HG02798 (cell line): ENCODE measurements at regions not wholly inside any gene's neighbourhood (a gene's known extent, or its start where the extent isn't known, plus 50 kb on each side); places are given as distances from the start of the nearest gene placed in this dataset.

Experiments
- ATAC-seq: cut with Tn5 transposase; IDR thresholded peaks from one replicate; pipeline ENCODE4 v1.9.1; 2021; ENCODE audit warnings: mild to moderate bottlenecking; ENCODE audit not compliant: unreplicated experiment, poor library complexity

- ATAC-seq = no peak
Observed at GRCh38 chr7:84363741-84364140, 169.2 kb upstream of the SEMA3A start.

- ATAC-seq = no peak
Observed at GRCh38 chr7:84362828-84363227, 168.2 kb upstream of the SEMA3A start.

GRCh38 chr7:84362360-84362759 lies 167.8 kb upstream of the SEMA3A start:
- no peak for ATAC-seq

- no peak for ATAC-seq
Observed at GRCh38 chr7:84354866-84355265, 160.3 kb upstream of the SEMA3A start.

- no peak for ATAC-seq
Observed at GRCh38 chr7:84354030-84354429, 159.4 kb upstream of the SEMA3A start.

GRCh38 chr7:84339306-84339705 lies 144.7 kb upstream of the SEMA3A start:
- ATAC-seq = no peak

- no peak for ATAC-seq
Observed at GRCh38 chr7:84337429-84337828, 142.8 kb upstream of the SEMA3A start.

- peak; percentile 17 for ATAC-seq
Observed at GRCh38 chr7:84336766-84337165, 142.2 kb upstream of the SEMA3A start.

- peak; percentile 72 for ATAC-seq
Observed at GRCh38 chr7:84336303-84336702, 141.7 kb upstream of the SEMA3A start.

GRCh38 chr7:84331616-84332015 lies 137.0 kb upstream of the SEMA3A start:
- no peak for ATAC-seq

- ATAC-seq = no peak
Observed at GRCh38 chr7:84328571-84328970, 134.0 kb upstream of the SEMA3A start.

GRCh38 chr7:84324136-84324630 lies 129.6 kb upstream of the SEMA3A start:
- ATAC-seq = no peak

GRCh38 chr7:84317536-84317935 lies 122.9 kb upstream of the SEMA3A start:
- no peak for ATAC-seq

- ATAC-seq = no peak
Observed at GRCh38 chr7:84314263-84314662, 119.7 kb upstream of the SEMA3A start.

GRCh38 chr7:84304407-84304806 lies 109.8 kb upstream of the SEMA3A start:
- ATAC-seq = no peak

- no peak for ATAC-seq
Observed at GRCh38 chr7:84302949-84303348, 108.4 kb upstream of the SEMA3A start.

- ATAC-seq = no peak
Observed at GRCh38 chr7:84297616-84298015, 103.0 kb upstream of the SEMA3A start.

GRCh38 chr7:84294847-84295455 lies 100.4 kb upstream of the SEMA3A start:
- no peak for ATAC-seq

GRCh38 chr7:84294391-84294790 lies 99.8 kb upstream of the SEMA3A start:
- no peak for ATAC-seq

GRCh38 chr7:84291756-84292155 lies 97.2 kb upstream of the SEMA3A start:
- ATAC-seq = no peak

GRCh38 chr7:84283798-84284197 lies 89.2 kb upstream of the SEMA3A start:
- ATAC-seq = no peak

- ATAC-seq = no peak
Observed at GRCh38 chr7:84281518-84281917, 86.9 kb upstream of the SEMA3A start.
